HG03039 (cell line): ENCODE measurements at regions not wholly inside any gene's neighbourhood (a gene's known extent, or its start where the extent isn't known, plus 50 kb on each side); places are given as distances from the start of the nearest gene placed in this dataset.
A peak's percentile ranks its signal among the peaks of the same experiment; 100 is the strongest.
"Not testable (repeated sequence)": the region's sequence is repeated elsewhere in the genome, so short reads cannot be mapped to it uniquely, and the experiment has no call there.

ENCODE experiments used
- ATAC-seq: cut with Tn5 transposase; IDR thresholded peaks from one replicate; pipeline ENCODE4 v1.9.1; 2021; ENCODE audit warnings: mild to moderate bottlenecking, moderate library complexity; ENCODE audit not compliant: unreplicated experiment

DNA sequence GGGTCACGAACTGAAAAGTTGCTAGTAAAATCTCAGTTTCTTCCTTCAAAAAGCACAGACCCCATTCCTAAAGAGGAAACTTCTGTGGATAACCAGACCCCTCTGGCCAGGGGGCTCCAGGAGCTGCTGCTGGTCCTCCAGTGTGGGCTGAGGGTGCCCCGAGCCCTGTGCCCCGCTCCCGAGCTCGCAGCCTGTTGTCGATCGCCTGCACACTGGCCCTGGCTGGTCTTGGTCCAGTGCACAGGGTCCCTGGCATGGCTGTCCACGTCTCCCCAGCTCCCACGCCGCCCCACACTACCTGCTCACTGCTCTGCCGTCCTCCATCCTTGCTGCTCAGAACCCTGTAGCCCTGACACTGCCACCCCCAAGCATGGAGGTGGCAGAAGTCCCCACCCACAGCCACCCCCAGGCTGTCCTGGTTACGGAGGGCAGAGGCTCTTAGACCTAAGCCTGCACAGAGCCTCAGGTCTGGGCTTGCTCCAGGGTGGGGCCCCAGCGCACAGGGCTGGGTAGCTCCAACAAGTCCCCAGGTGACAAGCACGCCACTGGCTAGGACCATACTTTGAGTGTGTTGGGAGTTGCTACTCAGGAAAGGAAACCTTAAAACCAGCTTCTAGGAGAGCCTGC, 87.0 kb downstream of the PLXNA1 start:
- ATAC-seq: no peak

DNA sequence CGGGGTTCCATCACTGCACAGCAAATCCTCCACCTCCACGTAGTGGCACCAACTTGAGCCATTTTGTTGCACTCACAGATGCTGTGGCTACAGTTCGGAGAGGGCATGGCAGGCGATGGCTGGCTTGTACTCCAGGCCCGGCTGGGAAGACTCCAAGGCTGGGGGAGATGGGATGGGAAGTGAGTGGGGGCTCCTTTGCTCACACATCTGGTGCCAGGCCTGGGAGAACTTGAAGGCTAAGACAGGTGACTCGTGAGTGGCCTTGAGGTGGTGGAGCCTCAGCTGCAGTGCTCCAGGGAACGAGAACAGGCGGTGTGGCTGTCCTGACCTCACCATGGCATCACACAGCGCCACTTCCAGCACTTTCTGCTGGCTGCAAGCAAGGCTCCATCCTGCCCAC, 87.9 kb downstream of the PLXNA1 start:
- no peak for ATAC-seq

DNA sequence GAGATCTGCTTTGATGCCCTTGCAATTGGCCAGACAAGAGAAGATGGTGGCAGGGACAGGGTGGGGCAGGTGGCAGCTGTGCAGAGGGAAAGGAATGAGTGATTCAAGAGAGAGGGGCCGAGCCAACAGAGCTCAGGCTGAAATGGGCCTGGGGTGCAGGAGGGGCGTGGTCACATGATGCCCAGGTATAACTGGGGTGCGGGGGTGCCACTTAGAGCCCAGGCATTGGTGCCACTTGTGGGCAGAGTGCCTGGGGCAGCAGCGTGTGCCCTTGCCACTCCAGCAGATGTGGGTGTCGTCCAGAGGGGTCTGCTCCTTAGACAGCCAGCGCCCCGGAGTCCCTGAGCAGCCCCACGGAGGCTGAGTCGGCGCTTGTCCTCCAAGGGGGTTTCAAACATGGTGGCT, 88.7 kb downstream of the PLXNA1 start:
- no peak for ATAC-seq

DNA sequence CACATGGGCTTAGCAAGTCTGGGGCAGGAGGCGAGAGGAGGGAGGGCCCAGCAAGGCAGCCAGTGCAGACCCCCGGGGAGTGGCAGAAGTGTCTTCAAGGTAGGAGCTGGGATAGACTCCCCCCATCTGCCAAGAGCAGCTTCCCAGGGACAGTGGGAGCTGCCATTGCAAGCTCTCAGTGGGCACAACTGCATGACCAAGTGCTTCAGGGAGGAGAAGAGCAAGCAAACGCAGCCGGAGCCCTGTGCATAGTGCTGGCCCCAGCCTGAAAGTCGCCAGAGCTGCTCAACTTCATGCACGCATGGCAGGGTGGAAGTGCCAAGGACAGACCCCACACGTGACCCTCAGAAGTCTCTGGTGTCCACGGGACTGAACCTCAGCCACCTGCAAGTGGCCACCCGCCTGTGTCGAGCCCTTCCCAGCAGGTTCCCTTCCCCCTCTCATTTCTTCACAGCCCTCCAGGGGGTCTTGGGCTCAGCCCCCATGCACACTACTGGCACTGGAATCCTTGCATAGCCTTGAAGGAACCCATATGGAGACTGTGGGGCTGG, 89.4 kb downstream of the PLXNA1 start:
- no peak for ATAC-seq

DNA sequence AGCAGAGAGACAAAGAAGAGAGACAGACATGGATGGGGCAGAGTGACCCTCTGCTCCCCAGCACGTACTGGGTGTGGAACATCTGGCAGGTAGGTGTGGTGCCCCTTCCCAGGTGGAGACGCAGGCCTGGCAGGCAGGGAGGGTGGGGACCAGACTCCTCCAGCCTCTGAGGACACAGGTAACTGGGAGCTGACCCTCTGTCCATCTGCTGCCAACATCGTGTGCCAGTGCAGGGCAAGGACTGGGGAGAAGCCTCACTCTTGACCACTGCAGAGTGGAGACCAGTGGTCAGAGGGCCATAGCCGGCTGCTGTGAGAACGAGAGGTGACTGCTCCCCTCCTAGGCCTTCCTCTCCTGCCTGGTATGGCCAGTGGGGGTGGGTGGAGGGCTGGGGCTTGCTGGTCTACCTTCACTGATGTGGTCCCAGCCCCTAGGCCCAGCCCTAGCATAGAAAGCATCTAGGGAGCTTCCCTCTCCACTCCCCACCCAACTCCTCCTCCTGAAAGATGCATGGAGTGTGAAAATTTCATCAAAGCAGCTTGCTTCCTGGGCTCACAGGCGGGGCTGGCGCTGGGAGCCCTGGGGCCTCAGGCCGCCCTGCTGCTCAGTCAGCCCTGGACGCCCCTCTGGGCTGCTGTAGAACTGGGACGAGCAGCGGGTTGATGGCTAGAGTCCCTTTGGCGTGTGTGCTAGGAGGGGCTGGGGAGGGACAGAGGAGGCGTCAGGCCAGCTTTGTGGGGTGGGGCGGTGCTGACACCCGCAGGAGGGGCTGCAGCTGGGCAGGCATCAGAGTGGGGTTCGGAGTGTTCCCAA, 90.3 kb downstream of the PLXNA1 start:
- ATAC-seq: no peak

DNA sequence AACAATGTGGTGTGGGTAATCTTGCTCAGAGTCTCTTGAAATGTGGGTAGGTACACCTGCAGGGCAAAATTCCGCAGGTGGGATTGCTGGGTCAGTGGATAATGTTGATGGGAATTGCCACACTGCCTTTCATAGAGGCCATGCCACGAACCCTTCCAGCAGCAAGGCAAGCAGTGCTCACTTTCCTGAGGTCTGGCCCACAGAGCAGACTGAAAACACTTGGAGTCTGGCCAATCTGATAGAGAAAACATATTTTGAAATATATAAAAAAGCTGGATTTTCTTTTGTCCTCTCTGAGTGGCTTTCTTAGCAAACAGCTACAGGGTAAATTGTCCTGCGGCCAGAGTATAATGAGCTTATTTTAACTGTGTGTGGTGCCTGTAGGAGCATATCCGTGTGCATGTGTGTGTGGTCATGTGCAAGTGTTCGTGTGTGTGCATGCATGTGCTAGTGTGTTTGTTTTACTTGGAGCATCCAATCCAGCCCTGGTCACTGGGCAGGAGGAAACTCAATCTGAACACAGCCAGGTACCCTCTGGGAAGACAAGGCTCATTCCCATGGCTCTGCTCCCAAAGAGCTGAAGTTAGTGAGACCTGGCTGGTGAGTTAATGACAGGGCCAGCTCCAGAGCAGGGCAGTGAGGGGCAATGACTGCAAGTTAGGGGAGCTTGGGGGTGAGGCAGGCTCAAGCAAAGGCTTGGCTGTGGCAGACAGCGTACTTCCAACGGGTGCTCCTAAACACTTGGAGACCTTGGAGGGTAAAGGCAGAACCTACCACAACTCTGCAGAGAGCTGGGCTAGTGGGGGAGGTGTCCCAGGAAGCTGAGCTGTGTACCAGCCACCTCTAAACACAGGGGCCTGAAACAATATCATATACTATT, 91.3 kb downstream of the PLXNA1 start:
- ATAC-seq: no peak

DNA sequence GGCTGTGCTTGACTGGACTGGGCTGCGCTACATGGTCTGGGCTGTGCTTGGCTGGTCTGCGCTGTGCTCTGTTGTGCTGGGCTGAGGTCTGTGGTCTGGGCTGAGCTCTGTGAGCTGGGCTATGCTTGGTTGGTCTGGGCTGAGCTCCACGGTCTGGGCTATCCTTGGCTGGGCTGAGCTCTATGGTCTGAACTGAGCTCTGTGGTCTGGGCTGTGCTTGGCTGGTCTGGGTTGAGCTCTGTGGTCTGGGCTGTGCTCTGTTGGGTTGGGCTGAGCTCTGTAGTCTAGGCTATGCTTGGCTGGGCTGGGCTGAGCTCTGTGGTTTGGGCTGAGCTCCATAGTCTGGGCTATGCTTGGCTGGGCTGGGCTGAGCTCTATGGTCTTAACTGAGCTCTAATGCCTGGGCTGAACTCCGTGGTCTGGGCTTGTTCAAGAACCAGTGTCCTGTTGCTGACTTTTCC, 92.0 kb downstream of the PLXNA1 start:
- peak; percentile 78 for ATAC-seq

DNA sequence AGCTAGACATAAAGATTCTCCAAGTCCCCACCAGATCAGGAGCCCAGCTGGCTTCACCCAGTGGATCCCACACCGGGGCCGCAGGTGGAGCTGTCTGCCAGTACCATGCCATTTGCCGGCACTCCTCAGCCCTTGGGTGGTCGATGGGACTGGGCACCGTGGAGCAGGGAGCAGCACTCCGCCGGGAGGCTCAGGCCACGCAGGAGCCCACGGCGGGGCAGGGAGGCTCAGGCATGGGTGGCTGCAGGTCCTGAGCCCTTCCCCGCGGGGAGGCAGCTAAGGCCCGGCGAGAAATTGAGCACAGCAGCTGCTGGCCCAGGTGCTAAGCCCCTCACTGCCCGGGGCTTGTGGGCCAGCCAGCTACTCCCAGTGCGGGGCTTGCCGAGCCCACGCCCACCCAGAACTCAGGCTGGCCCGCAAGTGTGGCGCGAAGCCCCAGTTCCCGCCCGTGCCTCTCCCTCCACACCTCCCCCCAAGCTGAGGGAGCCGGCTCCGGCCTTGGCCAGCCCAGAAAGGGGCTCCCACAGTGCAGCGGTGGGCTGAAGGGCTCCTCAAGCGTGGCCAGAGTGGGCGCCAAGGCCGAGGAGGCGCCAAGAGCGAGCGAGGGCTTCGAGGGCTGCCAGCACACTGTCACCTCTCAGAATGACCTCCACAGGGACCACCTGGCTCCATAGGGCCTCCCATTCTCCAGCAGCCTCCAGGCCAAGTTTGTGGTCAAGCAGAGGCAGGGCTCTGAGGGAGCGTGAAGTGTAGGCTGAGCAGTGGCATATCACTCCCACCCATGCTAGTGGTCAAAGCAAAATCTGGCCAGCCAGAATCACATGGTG, 93.5 kb downstream of the PLXNA1 start:
- not testable (repeated sequence) for ATAC-seq

DNA sequence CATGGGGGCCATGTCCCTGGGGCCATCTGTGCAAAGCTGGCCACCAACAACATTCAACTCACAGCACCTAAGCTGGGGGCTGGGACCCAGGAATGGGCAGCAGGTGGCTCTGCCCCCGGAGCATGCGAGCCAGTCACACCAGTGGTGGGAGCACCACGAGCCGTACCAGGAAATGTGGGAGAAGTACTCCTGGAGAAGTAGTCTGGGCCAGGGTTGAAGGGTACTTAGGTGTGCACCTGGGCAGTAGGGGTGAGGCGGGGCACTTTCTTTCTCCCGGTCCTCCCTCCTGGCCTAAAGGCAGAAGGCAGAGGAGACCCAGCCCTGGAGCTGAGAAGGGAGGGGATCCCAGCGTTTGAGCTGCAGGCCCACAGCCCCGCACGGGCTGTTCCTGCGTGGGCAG, 94.2 kb downstream of the PLXNA1 start:
- no peak for ATAC-seq

DNA sequence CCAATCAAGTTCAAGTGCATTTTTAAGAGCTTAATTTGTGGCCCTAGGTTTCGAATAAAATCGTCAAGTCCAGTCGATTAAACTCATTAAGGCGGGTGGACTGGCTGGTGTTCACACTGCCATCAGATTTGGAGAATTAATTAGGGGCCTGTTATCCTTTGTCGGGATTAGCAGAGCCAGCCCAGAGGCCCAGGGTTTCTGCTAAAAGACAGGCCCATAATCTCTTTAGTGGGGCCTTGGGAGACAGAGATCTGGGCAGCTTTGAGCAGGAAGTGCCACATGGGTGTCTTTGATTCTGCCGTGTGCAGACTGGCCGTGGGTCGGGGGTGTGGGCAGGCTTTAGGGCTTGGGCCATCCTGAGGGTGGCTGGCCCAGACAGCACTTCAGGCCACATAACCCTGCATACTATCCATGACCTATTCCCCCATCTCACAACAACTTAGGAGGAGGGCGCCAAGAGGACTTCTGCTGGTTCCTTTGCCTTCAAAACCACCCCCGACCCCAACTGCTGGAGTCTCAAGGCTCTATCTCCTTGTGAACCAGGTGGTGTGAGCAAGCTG, 94.7 kb downstream of the PLXNA1 start:
- no peak for ATAC-seq

DNA sequence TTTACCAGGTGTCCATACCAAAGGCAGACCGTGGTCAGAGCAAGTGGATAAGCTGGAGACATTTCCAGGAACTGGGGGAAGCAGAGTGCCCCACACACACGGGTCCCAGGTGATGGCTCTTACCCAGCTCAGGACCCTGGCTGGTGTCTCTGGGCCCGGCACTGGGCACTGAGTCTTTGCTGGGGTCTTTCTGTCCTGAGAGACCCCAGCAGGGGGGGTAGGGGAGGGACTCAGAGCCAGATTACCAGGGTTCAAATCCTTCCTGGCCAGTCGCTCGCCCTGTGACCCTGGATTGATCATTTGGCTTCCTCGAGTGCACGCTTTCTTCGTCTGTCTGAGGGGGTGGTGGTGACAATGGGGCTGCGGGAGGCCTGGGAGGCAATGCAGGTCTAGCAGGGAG, 95.7 kb downstream of the PLXNA1 start:
- no peak for ATAC-seq

DNA sequence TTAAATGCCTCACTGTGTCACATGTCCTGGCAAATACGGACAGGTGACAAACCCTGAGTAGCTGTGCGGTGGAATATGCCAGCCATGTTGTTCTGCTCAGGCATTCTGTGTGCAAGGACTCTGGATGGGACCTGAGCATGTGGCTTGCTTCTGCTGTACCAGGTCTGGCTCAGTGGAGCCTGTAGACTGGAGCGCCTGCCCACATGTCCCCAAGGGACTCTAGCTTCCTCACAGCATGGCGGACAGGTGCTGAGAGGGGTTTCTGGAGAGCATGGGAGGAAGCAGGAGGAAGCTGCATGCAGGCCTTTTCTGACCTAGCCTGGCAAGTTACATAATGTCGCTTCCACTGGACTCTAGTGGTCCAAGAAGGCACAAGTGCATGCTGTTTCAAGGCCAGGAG, 96.3 kb downstream of the PLXNA1 start:
- no peak for ATAC-seq

DNA sequence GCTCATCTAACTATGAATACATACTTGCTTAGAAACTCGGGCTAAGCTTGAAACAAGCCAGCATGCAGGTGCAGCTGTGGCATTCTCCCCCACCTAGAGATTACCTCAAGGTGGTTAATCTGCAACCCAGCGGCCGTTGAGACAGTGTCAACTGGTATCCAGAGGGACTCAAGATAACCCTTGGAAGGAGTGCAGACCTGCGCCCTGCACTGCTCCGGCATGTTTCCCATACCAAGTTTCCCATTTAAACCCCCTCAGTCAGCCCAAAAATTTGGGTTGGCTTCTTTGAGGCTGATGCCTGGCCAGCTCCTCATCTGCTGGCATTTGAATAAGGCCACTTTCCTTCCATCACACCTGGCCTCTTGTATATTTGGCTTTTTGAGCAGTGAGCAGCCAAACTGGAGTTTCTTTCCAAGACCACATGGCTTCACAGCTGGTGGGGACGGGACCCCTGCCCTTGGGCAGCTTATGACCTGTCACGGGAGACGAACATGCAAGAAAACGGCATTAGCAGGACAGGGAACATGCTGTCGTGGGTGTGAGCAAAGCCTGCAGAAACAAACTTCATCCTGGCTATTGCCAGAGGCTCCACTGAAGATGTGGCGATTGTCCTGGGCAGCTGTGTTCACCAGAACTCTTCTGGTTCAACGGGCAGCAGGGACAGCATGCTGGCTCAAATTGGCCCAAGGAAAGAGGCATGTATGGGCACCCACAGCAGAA, 98.2 kb downstream of the PLXNA1 start:
- no peak for ATAC-seq

DNA sequence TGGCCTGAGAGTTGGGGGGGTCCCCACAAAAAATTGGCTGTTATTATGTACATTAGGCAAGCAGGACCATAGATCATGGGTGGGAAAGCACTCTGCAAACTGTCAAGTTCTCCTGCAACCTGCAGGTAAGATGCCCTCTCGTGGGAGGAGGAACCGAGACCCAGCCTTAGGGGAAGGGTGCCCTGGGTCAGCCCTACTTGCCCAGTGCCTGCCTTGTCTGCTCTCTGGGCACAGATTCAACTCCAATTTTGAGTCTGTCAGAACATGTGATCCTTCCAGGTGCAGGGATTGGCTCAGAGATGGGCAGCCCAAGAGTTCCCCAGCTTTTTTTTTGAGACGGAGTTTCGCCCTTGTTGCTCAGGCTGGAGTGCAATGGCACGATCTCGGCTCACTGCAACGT, 99.2 kb downstream of the PLXNA1 start:
- ATAC-seq: no peak

DNA sequence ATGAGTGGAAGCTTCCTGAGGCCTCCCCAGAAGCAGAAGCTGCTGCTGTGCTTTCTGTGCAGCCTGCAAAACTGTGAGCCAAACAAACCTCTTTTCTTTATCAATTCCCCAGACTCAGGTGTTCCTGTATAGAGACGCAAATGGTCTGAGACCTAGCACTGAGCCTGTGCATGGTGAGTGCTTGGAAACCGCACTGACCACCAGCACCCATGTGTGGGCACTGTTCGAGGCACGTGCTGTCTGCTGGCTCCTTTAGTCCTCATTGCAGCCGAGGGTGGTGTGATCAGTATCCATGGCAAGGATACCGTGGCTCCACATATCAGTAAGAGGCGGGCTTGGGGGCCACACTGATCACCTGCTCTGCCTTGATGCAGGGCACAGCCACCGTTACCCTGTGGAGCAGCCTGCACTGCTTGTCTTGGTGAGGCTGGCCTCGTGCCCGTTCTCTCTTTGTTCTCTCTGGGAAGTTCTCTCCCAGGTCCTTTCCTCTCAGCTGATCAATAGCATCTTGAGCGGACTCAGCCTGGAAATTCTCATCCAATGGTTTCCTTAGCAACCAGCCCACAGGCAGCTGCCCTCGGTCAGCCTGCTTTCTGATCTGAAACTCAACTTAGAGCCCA, 101.0 kb downstream of the PLXNA1 start:
- ATAC-seq: no peak

DNA sequence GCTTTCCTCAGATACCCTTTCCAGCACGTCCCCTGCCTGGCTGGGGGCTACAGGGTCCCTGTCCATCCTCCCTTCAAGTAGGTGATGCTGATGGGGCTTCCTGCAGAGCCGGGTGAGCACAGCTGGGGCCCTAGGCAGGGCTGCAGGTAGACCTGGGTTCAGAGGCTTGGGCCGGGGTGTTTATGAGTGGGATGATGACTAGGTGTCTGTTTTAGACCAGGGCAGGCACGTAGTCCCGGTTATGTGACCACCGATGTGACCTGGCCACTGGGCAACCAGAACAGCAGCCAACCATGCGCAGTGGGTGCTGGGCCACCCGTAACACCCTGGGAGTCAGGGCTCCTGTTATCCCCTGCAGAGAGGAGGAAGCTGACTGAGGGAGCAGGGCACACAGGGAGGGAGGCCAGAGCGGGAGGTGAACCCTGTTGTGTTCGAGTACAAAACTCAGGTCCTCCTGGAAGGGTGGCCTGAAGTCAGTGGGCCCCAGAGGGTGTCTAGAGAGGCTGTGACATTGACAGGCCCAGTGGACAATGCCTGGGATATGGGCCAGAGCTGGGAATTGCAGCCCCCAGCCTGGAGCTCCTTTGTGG, 101.6 kb downstream of the PLXNA1 start:
- ATAC-seq: no peak

DNA sequence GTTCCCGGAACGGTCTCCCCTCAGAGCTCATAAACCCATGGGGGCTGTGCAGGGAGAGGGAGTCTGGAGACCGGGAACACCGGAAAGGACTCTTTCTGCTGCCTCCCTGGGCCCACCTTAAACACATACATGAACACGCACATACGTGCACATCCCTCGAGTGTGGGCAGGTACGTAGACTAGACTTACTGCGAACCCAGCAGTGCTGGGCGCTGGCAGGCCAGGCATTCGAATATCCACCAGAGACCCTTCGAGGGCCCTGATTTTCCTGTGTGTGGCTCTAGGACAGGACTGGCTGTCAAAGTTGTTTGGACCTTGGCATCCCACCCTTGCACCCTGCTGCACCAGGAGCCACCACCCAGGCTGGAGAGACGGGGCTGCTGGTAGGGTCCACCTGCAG, 102.7 kb downstream of the PLXNA1 start:
- ATAC-seq: no peak

DNA sequence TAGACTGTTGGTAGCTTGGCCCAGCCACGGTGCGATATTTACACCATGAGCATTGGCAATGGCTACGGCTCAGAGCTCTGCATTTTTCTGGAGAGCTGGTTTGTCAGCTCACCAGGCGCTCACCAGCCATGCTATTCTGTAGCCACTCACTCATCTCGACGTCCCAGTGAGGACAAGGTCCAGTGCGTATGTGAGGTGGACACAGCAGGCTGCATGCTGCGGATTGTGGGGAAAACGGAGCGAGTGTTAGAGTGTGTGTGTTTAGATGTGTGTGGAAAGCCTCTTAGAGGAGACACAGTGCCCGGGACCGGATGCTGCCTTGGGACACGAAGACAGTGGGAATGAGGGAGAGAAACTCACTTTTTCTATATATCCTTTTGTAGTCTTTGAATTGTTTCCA, 103.7 kb downstream of the PLXNA1 start:
- not testable (repeated sequence) for ATAC-seq

DNA sequence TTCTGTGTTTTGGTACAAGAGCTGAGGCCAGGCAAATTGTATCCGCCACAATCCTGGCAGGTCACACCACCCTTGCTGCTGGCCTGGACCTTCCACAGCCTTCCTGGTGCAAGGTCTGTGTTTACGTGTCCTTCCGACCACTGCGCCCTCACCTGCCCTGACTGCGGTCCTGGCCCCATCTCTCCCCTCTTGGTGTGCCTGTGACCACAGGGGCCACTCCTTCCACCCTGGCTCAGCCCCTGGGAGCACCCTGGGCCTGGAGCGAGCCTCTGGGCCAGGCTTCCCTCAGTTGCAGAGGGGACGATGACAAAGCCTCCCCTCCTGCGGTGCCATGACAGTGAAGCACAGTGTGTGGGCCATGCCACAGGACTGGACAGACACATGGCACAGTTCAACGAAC, 104.5 kb downstream of the PLXNA1 start:
- ATAC-seq: no peak
